IMR-90 (cell line): ENCODE measurements at regions not wholly inside any gene's neighbourhood (a gene's known extent, or its start where the extent isn't known, plus 50 kb on each side); places are given as distances from the start of the nearest gene placed in this dataset.

Experiments
- ATAC-seq: fragments of 200-7000 bp; cut with Tn5 transposase; 2 replicates; pipeline ENCODE4 v1.9.1; 2020; ENCODE audit warnings: low read depth, mild to moderate bottlenecking, moderate library complexity
- BruUV-seq: library from RNA; stranded (reverse); fragments of 400-500 nt; replicated peaks from 2 replicates; lab custom pipeline; 2021; lab: Mats Ljungman, UMichigan
- CTCF ChIA-PET: fragments of 300-600 bp; formaldehyde crosslinking; extraction: SDS; loops from one replicate; lab custom pipeline; 2021; ENCODE audit warnings: antibody characterized with exemption; lab: Yijun Ruan, JAX
- POLR2A ChIA-PET: fragments of 300-600 bp; sonication (Branson Sonifier 250); formaldehyde crosslinking; loops from one replicate; lab custom pipeline; 2022; ENCODE audit warnings: antibody characterized with exemption; ENCODE audit not compliant: unreplicated experiment; lab: Charles Lee
- DNase-seq: peaks from one replicate; pipeline ENCODE4 v3.0.0; 2013
- H2AFZ ChIP-seq: replicated peaks from 2 replicates; pipeline ENCODE3; 2013; ENCODE audit warnings: low read length, mild to moderate bottlenecking; ENCODE audit not compliant: poor library complexity
- H2AK5ac ChIP-seq: 2 replicates; pipeline ENCODE4 v1.6.1; 2013; ENCODE audit warnings: low read depth, low read length, inconsistent platforms
- H2AK9ac ChIP-seq: replicated peaks from 2 replicates; pipeline ENCODE3; 2013; ENCODE audit warnings: mild to moderate bottlenecking, low read depth, low read length, moderate library complexity; ENCODE audit not compliant: poor library complexity
- H2BK120ac ChIP-seq: 2 replicates; pipeline ENCODE4 v1.6.1; 2013; ENCODE audit warnings: low read depth, low read length, inconsistent platforms
- H2BK15ac ChIP-seq: 3 replicates; pipeline ENCODE4 v1.6.1; 2013; ENCODE audit warnings: low read depth, low read length, inconsistent platforms
- H2BK20ac ChIP-seq: 2 replicates; pipeline ENCODE4 v1.6.1; 2013; ENCODE audit warnings: low read depth, mild to moderate bottlenecking, inconsistent platforms, low read length, moderate library complexity
- H2BK5ac ChIP-seq: 2 replicates; pipeline ENCODE4 v1.6.1; 2013; ENCODE audit warnings: mild to moderate bottlenecking, low read depth, low read length, inconsistent platforms; ENCODE audit not compliant: poor library complexity, severe bottlenecking
- H3K14ac ChIP-seq: replicated peaks from 2 replicates; pipeline ENCODE4 v1.6.1; 2013; ENCODE audit warnings: low read depth, low read length, inconsistent platforms
- H3K18ac ChIP-seq: 2 replicates; pipeline ENCODE4 v1.6.1; 2013; ENCODE audit warnings: low read depth, low read length, control low read depth
- H3K23ac ChIP-seq: 2 replicates; pipeline ENCODE4 v1.6.1; 2013; ENCODE audit warnings: low read depth, low read length, inconsistent platforms
- H3K27ac ChIP-seq: 2 replicates; pipeline ENCODE4 v1.5.1; 2013; ENCODE audit warnings: mild to moderate bottlenecking, control low read depth, low read length; ENCODE audit not compliant: insufficient read depth
- H3K27me3 ChIP-seq: 2 replicates; pipeline ENCODE4 v1.6.1; 2013; ENCODE audit warnings: low read length; ENCODE audit not compliant: control insufficient read depth, insufficient read depth
- H3K36me3 ChIP-seq: 2 replicates; pipeline ENCODE4 v1.6.1; 2013; ENCODE audit warnings: low read length, mixed read lengths; ENCODE audit not compliant: control insufficient read depth, insufficient read depth
- H3K4ac ChIP-seq: 2 replicates; pipeline ENCODE4 v1.6.1; 2013; ENCODE audit warnings: low read depth, low read length, inconsistent platforms
- H3K4me1 ChIP-seq: 2 replicates; pipeline ENCODE4 v1.6.1; 2013; ENCODE audit warnings: low read length, mixed read lengths; ENCODE audit not compliant: control insufficient read depth, insufficient read depth
- H3K4me2 ChIP-seq: 2 replicates; pipeline ENCODE4 v1.6.1; 2013; ENCODE audit warnings: low read depth, mild to moderate bottlenecking, control low read depth, low read length, moderate library complexity
- H3K4me3 ChIP-seq: 2 replicates; pipeline ENCODE4 v1.5.1; 2013; ENCODE audit warnings: low read depth, mild to moderate bottlenecking, control low read depth, low read length, moderate library complexity; ENCODE audit not compliant: insufficient read depth
- H3K56ac ChIP-seq: 2 replicates; pipeline ENCODE4 v1.6.1; 2013; ENCODE audit warnings: low read length, inconsistent platforms; ENCODE audit not compliant: insufficient read depth; ENCODE audit errors: extremely low read depth
- H3K79me1 ChIP-seq, 2 experiments: 2 replicates each; pipeline ENCODE4 v1.6.1; 2013; ENCODE audit warnings: low read length in 2 of 2, inconsistent platforms in 1 of 2, low read depth in 1 of 2
- H3K9ac ChIP-seq: 2 replicates; pipeline ENCODE4 v1.6.1; 2013; ENCODE audit warnings: low read depth, low read length, control low read depth
- H3K9me1 ChIP-seq: 2 replicates; pipeline ENCODE4 v1.6.1; 2013; ENCODE audit warnings: low read length, inconsistent platforms; ENCODE audit not compliant: insufficient read depth
- H3K9me3 ChIP-seq: 2 replicates; pipeline ENCODE4 v1.6.1; 2013; ENCODE audit warnings: low read length; ENCODE audit not compliant: control insufficient read depth, insufficient read depth
- H4K20me1 ChIP-seq: 2 replicates; pipeline ENCODE4 v1.6.1; 2013; ENCODE audit warnings: low read length, inconsistent platforms; ENCODE audit not compliant: insufficient read depth
- H4K5ac ChIP-seq: 2 replicates; pipeline ENCODE4 v1.6.1; 2013; ENCODE audit warnings: mild to moderate bottlenecking, low read depth, low read length, control low read depth
- H4K8ac ChIP-seq, 2 experiments: 2 replicates each; pipeline ENCODE4 v1.6.1; 2013; ENCODE audit warnings: low read depth in 2 of 2, low read length in 2 of 2, control low read depth in 1 of 2, inconsistent platforms in 1 of 2
- H4K91ac ChIP-seq: 2 replicates; pipeline ENCODE4 v1.6.1; 2013; ENCODE audit warnings: low read depth, low read length, inconsistent platforms; ENCODE audit not compliant: insufficient read depth
- BHLHE40 ChIP-seq: fragments of 150-350 bp; IDR thresholded peaks from 2 replicates; pipeline ENCODE4 v1.6.1; 2016; ENCODE audit warnings: mild to moderate bottlenecking, low read depth, low read length
- CEBPB ChIP-seq: IDR thresholded peaks from 2 replicates; pipeline ENCODE4 v1.6.1; 2012; ENCODE audit warnings: low read depth, low read length, improper control_type of control experiment
- CTCF ChIP-seq: conservative IDR thresholded peaks from 2 replicates; pipeline ENCODE4 v1.5.1; 2012; ENCODE audit warnings: mild to moderate bottlenecking, low read depth, low read length, improper control_type of control experiment
- ELK1 ChIP-seq: fragments of 150-350 bp; IDR thresholded peaks from 2 replicates; pipeline ENCODE4 v1.6.1; 2016; ENCODE audit warnings: low read depth, mild to moderate bottlenecking, low read length, moderate library complexity, borderline replicate concordance
- MAFK ChIP-seq: IDR thresholded peaks from 2 replicates; pipeline ENCODE4 v1.6.1; 2012; ENCODE audit warnings: low read depth, low read length, improper control_type of control experiment
- MAZ ChIP-seq: IDR thresholded peaks from 2 replicates; pipeline ENCODE4 v1.6.1; 2012; ENCODE audit warnings: low read depth, mild to moderate bottlenecking, low read length, improper control_type of control experiment, moderate library complexity, borderline replicate concordance
- MXI1 ChIP-seq: IDR thresholded peaks from 2 replicates; pipeline ENCODE4 v1.6.1; 2012; ENCODE audit warnings: low read depth, mild to moderate bottlenecking, low read length, moderate library complexity, borderline replicate concordance
- POLR2A ChIP-seq: IDR thresholded peaks from 2 replicates; pipeline ENCODE4 v1.6.1; 2012; ENCODE audit warnings: mild to moderate bottlenecking, low read depth, low read length
- RAD21 ChIP-seq: IDR thresholded peaks from 2 replicates; pipeline ENCODE4 v1.6.1; 2012; ENCODE audit warnings: low read length, improper control_type of control experiment
- RCOR1 ChIP-seq: IDR thresholded peaks from 2 replicates; pipeline ENCODE4 v1.6.1; 2012; ENCODE audit warnings: mild to moderate bottlenecking, low read length, improper control_type of control experiment; ENCODE audit not compliant: insufficient replicate concordance
- RFX5 ChIP-seq: IDR thresholded peaks from 2 replicates; pipeline ENCODE4 v1.8.0; 2012; ENCODE audit warnings: low read depth, mild to moderate bottlenecking, low read length, moderate library complexity
- SMC3 ChIP-seq: fragments of 150-350 bp; IDR thresholded peaks from 2 replicates; pipeline ENCODE4 v1.6.1; 2016; ENCODE audit warnings: low read depth, mild to moderate bottlenecking, antibody characterized with exemption, low read length, moderate library complexity
- USF2 ChIP-seq: fragments of 150-350 bp; IDR thresholded peaks from 2 replicates; pipeline ENCODE4 v1.6.1; 2017; ENCODE audit warnings: mild to moderate bottlenecking, antibody characterized with exemption, low read length, low read depth
- WGBS, 2 experiments: methylation state at CpG; one replicate each; pipeline versions ENCODE4 v1.1.5 to v1.1.7; 2013; ENCODE audit warnings: missing lambda C conversion rate in 2 of 2; ENCODE audit not compliant: insufficient read length in 1 of 2; ENCODE audit errors: extremely low coverage in 2 of 2; 5-methylcytosine and 5-hydroxymethylcytosine counted together
- dilution Hi-C: fragments of 300-500 bp; cut with HindIII; formaldehyde crosslinking; loops from one replicate; pipeline ENCODE4 v1.14.3; 2018; ENCODE audit warnings: low sequenced_read_pairs; ENCODE audit not compliant: unreplicated experiment
- in situ Hi-C: fragments of 300-500 bp; cut with MboI; formaldehyde crosslinking; loops from 3 replicates; pipeline ENCODE4 v1.14.3; 2019; ENCODE audit warnings: low sequenced_read_pairs, inconsistent platforms, mixed read lengths
- intact Hi-C: fragments of 100-400 bp; cut with micrococcal nuclease; formaldehyde crosslinking; loops from 2 replicates; pipeline ENCODE4 v1.10.0; 2022

- H3K27ac ChIP-seq: no peak overlapping the region
- 29% methylated on average over 1 of the region's 9 CpGs; no CpG with 5 or more reads in 1 of the 2 experiments for WGBS, 2 experiments
- H2BK5ac ChIP-seq: no peak overlapping the region
- H4K8ac ChIP-seq: no peak overlapping the region
- no peaks in the 10 kb centered on the region for H3K9me1 ChIP-seq
- H4K91ac ChIP-seq: no peak overlapping the region
- no peak overlapping the region for H2AFZ ChIP-seq
- peak overlapping the region; percentile 42 for H2AK9ac ChIP-seq
- ChIA-PET CTCF (no interaction called here), POLR2A (no interaction called here)
- DNase-seq: no peak
- no peaks in the 10 kb centered on the region for H3K4me1 ChIP-seq
- H3K4ac ChIP-seq: no peak overlapping the region
- H3K79me1 ChIP-seq: no peaks in the 10 kb centered on the region
- H4K5ac ChIP-seq: no peak overlapping the region
- H3K14ac ChIP-seq: no peak overlapping the region
- no peaks in the 10 kb centered on the region for H3K9me3 ChIP-seq
- intact Hi-C loops: no loop called here
- H4K20me1 ChIP-seq: no peaks in the 10 kb centered on the region
- TF ChIP-seq BHLHE40 (no peak), SMC3 (no peak), CTCF (no peak), MXI1 (no peak), CEBPB (no peak), RAD21 (no peak), POLR2A (no peak), ELK1 (no peak), RCOR1 (no peak), USF2 (no peak), MAFK (no peak), MAZ (no peak), RFX5 (no peak)
- no peaks in the 10 kb centered on the region for H3K36me3 ChIP-seq
- H3K27me3 ChIP-seq: peaks cover 49% of the 10 kb centered on the region
- no TSS peak for BruUV-seq
- in situ Hi-C loops: no loop called here
- H3K23ac ChIP-seq: no peak overlapping the region
- dilution Hi-C loops: no loop called here
- no peak overlapping the region for H2BK15ac ChIP-seq
- H2BK120ac ChIP-seq: no peak overlapping the region
- no peak overlapping the region for H3K18ac ChIP-seq
- H2BK20ac ChIP-seq: no peak overlapping the region
- no peak overlapping the region for H2AK5ac ChIP-seq
- no peak overlapping the region for H3K56ac ChIP-seq
- no peak overlapping the region for H3K4me3 ChIP-seq
- H3K9ac ChIP-seq: no peak overlapping the region
- no peak overlapping the region for H3K4me2 ChIP-seq
- no peak for ATAC-seq
Measured at GRCh38 chr17:36818134-36818825, 119.0 kb upstream of the LHX1 start.
